ENCODE measurements at regions not wholly inside any gene's neighbourhood (a gene's known extent, or its start where the extent isn't known, plus 50 kb on each side); places are given as distances from the start of the nearest gene placed in this dataset.

- no peak overlapping the region for H3K4me3 ChIP-seq (ENCODE audit: low read length)
- H3K9ac ChIP-seq (ENCODE audit: low read length) = no peak overlapping the region
- H3K4me1 ChIP-seq (ENCODE audit: control insufficient read depth, insufficient read depth, low read length) = no peaks in the 10 kb centered on the region
- no peak overlapping the region for H3K27ac ChIP-seq (ENCODE audit: low read depth, low read length)
- H3K27me3 ChIP-seq (ENCODE audit: control insufficient read depth, insufficient read depth, low read length) = no peaks in the 10 kb centered on the region
- H3K36me3 ChIP-seq (ENCODE audit: control insufficient read depth, insufficient read depth, low read length) = no peaks in the 10 kb centered on the region
Measured at GRCh38 chr2:228722311-228722710, 540.8 kb upstream of the SPHKAP start.

GRCh38 chr2:228720895-228721294 lies 539.4 kb upstream of the SPHKAP start:
- Histone ChIP-seq H3K36me3 (ENCODE audit: control insufficient read depth, insufficient read depth, low read length) (no peaks in the 10 kb centered on the region), H3K27me3 (ENCODE audit: control insufficient read depth, insufficient read depth, low read length) (no peaks in the 10 kb centered on the region), H3K27ac (ENCODE audit: low read depth, low read length) (no peak overlapping the region), H3K4me1 (ENCODE audit: control insufficient read depth, insufficient read depth, low read length) (no peaks in the 10 kb centered on the region), H3K9ac (ENCODE audit: low read length) (no peak overlapping the region), H3K4me3 (ENCODE audit: low read length) (no peak overlapping the region)

- Histone ChIP-seq H3K27ac (ENCODE audit: low read depth, low read length) (no peak overlapping the region), H3K9ac (ENCODE audit: low read length) (no peak overlapping the region), H3K27me3 (ENCODE audit: control insufficient read depth, insufficient read depth, low read length) (no peaks in the 10 kb centered on the region), H3K4me3 (ENCODE audit: low read length) (no peak overlapping the region), H3K4me1 (ENCODE audit: control insufficient read depth, insufficient read depth, low read length) (no peaks in the 10 kb centered on the region), H3K36me3 (ENCODE audit: control insufficient read depth, insufficient read depth, low read length) (no peaks in the 10 kb centered on the region)
Measured at GRCh38 chr2:228709788-228710371, 528.4 kb upstream of the SPHKAP start.

GRCh38 chr2:228707846-228708245 lies 526.4 kb upstream of the SPHKAP start:
- Histone ChIP-seq H3K27ac (ENCODE audit: low read depth, low read length) (no peak overlapping the region), H3K4me3 (ENCODE audit: low read length) (no peak overlapping the region), H3K9ac (ENCODE audit: low read length) (no peak overlapping the region), H3K4me1 (ENCODE audit: control insufficient read depth, insufficient read depth, low read length) (no peaks in the 10 kb centered on the region), H3K36me3 (ENCODE audit: control insufficient read depth, insufficient read depth, low read length) (no peaks in the 10 kb centered on the region), H3K27me3 (ENCODE audit: control insufficient read depth, insufficient read depth, low read length) (no peaks in the 10 kb centered on the region)

- Histone ChIP-seq H3K27me3 (ENCODE audit: control insufficient read depth, insufficient read depth, low read length) (no peaks in the 10 kb centered on the region), H3K27ac (ENCODE audit: low read depth, low read length) (no peak overlapping the region), H3K9ac (ENCODE audit: low read length) (no peak overlapping the region), H3K4me1 (ENCODE audit: control insufficient read depth, insufficient read depth, low read length) (no peaks in the 10 kb centered on the region), H3K36me3 (ENCODE audit: control insufficient read depth, insufficient read depth, low read length) (no peaks in the 10 kb centered on the region), H3K4me3 (ENCODE audit: low read length) (no peak overlapping the region)
Measured at GRCh38 chr2:228705318-228705717, 523.8 kb upstream of the SPHKAP start.

GRCh38 chr2:228703152-228703551 lies 521.7 kb upstream of the SPHKAP start:
- Histone ChIP-seq H3K27ac (ENCODE audit: low read depth, low read length) (no peak overlapping the region), H3K4me1 (ENCODE audit: control insufficient read depth, insufficient read depth, low read length) (no peaks in the 10 kb centered on the region), H3K4me3 (ENCODE audit: low read length) (no peak overlapping the region), H3K36me3 (ENCODE audit: control insufficient read depth, insufficient read depth, low read length) (no peaks in the 10 kb centered on the region), H3K9ac (ENCODE audit: low read length) (no peak overlapping the region), H3K27me3 (ENCODE audit: control insufficient read depth, insufficient read depth, low read length) (no peaks in the 10 kb centered on the region)

GRCh38 chr2:228701506-228701905 lies 520.0 kb upstream of the SPHKAP start:
- H3K4me1 ChIP-seq (ENCODE audit: control insufficient read depth, insufficient read depth, low read length) = no peaks in the 10 kb centered on the region
- no peaks in the 10 kb centered on the region for H3K27me3 ChIP-seq (ENCODE audit: control insufficient read depth, insufficient read depth, low read length)
- H3K27ac ChIP-seq (ENCODE audit: low read depth, low read length) = no peak overlapping the region
- no peak overlapping the region for H3K9ac ChIP-seq (ENCODE audit: low read length)
- no peak overlapping the region for H3K4me3 ChIP-seq (ENCODE audit: low read length)
- no peaks in the 10 kb centered on the region for H3K36me3 ChIP-seq (ENCODE audit: control insufficient read depth, insufficient read depth, low read length)

- H3K9ac ChIP-seq (ENCODE audit: low read length) = no peak overlapping the region
Measured at GRCh38 chr2:228700638-228701037, 519.2 kb upstream of the SPHKAP start.

GRCh38 chr2:228699888-228700287 lies 518.4 kb upstream of the SPHKAP start:
- Histone ChIP-seq H3K27ac (ENCODE audit: low read depth, low read length) (no peak overlapping the region), H3K27me3 (ENCODE audit: control insufficient read depth, insufficient read depth, low read length) (no peaks in the 10 kb centered on the region)

More at GRCh38 chr2:228700638-228701037, 519.2 kb upstream of the SPHKAP start:
- no peaks in the 10 kb centered on the region for H3K4me1 ChIP-seq (ENCODE audit: control insufficient read depth, insufficient read depth, low read length)
- H3K27ac ChIP-seq (ENCODE audit: low read depth, low read length) = no peak overlapping the region
- H3K36me3 ChIP-seq (ENCODE audit: control insufficient read depth, insufficient read depth, low read length) = no peaks in the 10 kb centered on the region
- no peak overlapping the region for H3K4me3 ChIP-seq (ENCODE audit: low read length)
- H3K27me3 ChIP-seq (ENCODE audit: control insufficient read depth, insufficient read depth, low read length) = no peaks in the 10 kb centered on the region

GRCh38 chr2:228699400-228699799 lies 517.9 kb upstream of the SPHKAP start:
- Histone ChIP-seq H3K4me1 (ENCODE audit: control insufficient read depth, insufficient read depth, low read length) (no peaks in the 10 kb centered on the region), H3K9ac (ENCODE audit: low read length) (no peak overlapping the region), H3K4me3 (ENCODE audit: low read length) (no peak overlapping the region), H3K36me3 (ENCODE audit: control insufficient read depth, insufficient read depth, low read length) (no peaks in the 10 kb centered on the region), H3K27ac (ENCODE audit: low read depth, low read length) (no peak overlapping the region), H3K27me3 (ENCODE audit: control insufficient read depth, insufficient read depth, low read length) (no peaks in the 10 kb centered on the region)

More at GRCh38 chr2:228699888-228700287, 518.4 kb upstream of the SPHKAP start:
- Histone ChIP-seq H3K4me3 (ENCODE audit: low read length) (no peak overlapping the region), H3K9ac (ENCODE audit: low read length) (no peak overlapping the region), H3K36me3 (ENCODE audit: control insufficient read depth, insufficient read depth, low read length) (no peaks in the 10 kb centered on the region), H3K4me1 (ENCODE audit: control insufficient read depth, insufficient read depth, low read length) (no peaks in the 10 kb centered on the region)

- H3K9ac ChIP-seq (ENCODE audit: low read length) = no peak overlapping the region
- H3K36me3 ChIP-seq (ENCODE audit: control insufficient read depth, insufficient read depth, low read length) = no peaks in the 10 kb centered on the region
- H3K27me3 ChIP-seq (ENCODE audit: control insufficient read depth, insufficient read depth, low read length) = no peaks in the 10 kb centered on the region
- no peak overlapping the region for H3K27ac ChIP-seq (ENCODE audit: low read depth, low read length)
- no peaks in the 10 kb centered on the region for H3K4me1 ChIP-seq (ENCODE audit: control insufficient read depth, insufficient read depth, low read length)
- H3K4me3 ChIP-seq (ENCODE audit: low read length) = no peak overlapping the region
Measured at GRCh38 chr2:228698963-228699362, 517.5 kb upstream of the SPHKAP start.

GRCh38 chr2:228697456-228697855 lies 516.0 kb upstream of the SPHKAP start:
- Histone ChIP-seq H3K4me3 (ENCODE audit: low read length) (no peak overlapping the region), H3K27ac (ENCODE audit: low read depth, low read length) (no peak overlapping the region), H3K9ac (ENCODE audit: low read length) (no peak overlapping the region), H3K4me1 (ENCODE audit: control insufficient read depth, insufficient read depth, low read length) (no peaks in the 10 kb centered on the region), H3K27me3 (ENCODE audit: control insufficient read depth, insufficient read depth, low read length) (no peaks in the 10 kb centered on the region), H3K36me3 (ENCODE audit: control insufficient read depth, insufficient read depth, low read length) (no peaks in the 10 kb centered on the region)

GRCh38 chr2:228690681-228691080 lies 509.2 kb upstream of the SPHKAP start:
- H3K4me1 ChIP-seq (ENCODE audit: control insufficient read depth, insufficient read depth, low read length) = no peaks in the 10 kb centered on the region
- no peak overlapping the region for H3K27ac ChIP-seq (ENCODE audit: low read depth, low read length)
- H3K4me3 ChIP-seq (ENCODE audit: low read length) = no peak overlapping the region
- H3K36me3 ChIP-seq (ENCODE audit: control insufficient read depth, insufficient read depth, low read length) = no peaks in the 10 kb centered on the region
- H3K27me3 ChIP-seq (ENCODE audit: control insufficient read depth, insufficient read depth, low read length) = no peaks in the 10 kb centered on the region
- no peak overlapping the region for H3K9ac ChIP-seq (ENCODE audit: low read length)
